Putamen (tissue), 1 donor: ENCODE measurements at regions not wholly inside any gene's neighbourhood (a gene's known extent, or its start where the extent isn't known, plus 50 kb on each side); places are given as distances from the start of the nearest gene placed in this dataset.
"Not testable (repeated sequence)": the region's sequence is repeated elsewhere in the genome, so short reads cannot be mapped to it uniquely, and the experiment has no call there.

Source experiments
- DNase-seq: peaks from one replicate; pipeline ENCODE4 v3.0.0-alpha.2; 2016; ENCODE audit warnings: low spot score

DNA sequence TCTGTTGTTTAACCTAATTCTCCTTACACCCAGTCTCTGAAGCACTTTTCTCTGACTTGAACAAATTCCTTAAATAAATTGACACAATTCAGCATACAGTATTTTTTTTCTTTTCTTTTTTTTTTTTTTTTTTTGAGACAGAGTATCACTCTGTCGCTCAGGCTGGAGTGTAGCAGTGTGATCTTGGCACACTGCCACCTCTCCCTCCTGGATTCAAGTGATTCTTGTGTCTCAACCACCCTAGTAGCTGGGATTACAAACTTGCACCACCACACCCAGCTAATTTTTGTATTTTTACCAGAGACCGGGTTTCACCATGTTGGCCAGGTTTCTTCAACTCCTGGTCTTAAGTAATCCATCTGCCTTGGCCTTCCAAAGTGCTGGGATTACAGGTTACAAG lies 1498.1 kb upstream of the PCDH10 start:
- DNase-seq = no peak

DNA sequence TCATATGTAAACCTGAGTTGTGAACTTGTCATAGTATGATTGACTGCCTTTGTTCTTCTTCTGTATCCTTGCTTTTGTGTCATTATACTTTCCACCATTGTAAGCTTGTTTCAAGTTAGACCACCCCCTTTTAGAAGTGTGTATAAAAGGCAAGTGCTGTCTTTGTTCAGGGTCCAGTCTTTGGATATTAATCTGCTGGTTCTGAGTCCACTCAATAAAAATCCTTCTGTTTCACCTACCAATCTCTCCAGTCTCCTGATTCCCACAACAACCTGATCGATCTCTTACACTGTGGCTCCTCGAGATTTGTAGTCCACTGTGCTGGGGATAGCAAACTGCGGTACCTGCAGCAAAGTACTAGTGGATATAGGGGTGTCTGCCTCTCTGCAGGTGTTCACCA lies 1465.8 kb upstream of the PCDH10 start:
- DNase-seq = not testable (repeated sequence)

DNA sequence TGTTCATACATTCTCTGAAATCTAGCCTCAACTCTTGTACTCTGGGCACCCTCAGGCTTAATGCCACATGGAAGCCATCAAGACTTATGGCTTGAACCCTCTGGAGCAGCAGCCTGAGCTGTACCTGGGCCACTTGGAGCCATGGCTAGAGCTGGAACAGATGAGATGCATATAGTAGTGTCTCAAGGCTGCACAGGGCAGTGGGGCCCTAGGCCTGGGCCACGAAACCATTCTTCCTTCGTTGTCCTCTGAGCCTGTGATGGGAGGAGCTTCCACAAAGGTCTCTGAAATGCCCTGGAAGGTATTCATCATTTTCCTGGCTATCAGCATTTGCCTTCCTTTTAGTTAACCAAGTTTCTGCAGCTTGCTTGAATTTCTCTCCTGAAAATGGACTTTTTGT lies 1427.2 kb upstream of the PCDH10 start:
- DNase-seq = no peak

DNA sequence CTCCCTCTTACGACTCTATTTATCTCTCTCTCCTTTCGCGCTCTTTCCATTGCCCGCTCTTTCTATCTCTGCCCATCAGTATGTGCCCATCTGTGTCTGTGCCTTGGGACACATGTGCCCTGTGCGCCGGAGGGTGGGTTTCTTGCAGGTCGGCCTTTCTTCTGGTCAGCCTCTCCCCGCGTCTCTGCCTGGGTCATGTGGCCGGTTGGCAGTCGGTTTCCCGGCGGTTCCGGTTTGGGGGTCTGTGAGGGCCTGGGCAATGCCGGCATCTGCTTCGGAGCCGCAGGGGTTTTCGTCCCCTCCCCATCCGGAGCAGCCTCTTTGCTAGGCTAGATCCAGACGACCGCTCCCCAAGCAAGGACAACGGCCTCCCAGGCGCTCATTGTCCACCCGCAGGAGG lies 1426.0 kb upstream of the PCDH10 start:
- not testable (repeated sequence) for DNase-seq

DNA sequence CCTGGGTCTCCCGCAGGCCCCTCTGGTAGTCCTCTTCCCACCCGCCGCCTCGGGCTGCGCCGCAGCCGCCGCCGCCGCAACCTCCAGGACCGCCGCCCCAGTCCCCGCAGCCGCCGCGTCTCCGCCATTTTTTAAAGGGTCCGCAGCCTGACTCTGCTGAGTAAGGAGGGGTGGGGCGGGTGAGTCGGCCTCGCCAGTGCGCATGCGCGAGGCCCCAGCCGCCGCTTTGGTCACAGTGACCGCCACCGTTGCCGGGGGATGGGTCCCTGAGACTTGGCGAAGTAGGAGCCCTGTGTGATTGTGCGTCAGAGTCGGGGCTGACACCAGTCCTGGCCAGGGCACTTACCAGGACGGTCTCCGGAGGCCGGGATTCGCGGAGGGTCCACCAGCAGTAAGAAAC lies 1424.2 kb upstream of the PCDH10 start:
- peak; percentile 24 for DNase-seq

DNA sequence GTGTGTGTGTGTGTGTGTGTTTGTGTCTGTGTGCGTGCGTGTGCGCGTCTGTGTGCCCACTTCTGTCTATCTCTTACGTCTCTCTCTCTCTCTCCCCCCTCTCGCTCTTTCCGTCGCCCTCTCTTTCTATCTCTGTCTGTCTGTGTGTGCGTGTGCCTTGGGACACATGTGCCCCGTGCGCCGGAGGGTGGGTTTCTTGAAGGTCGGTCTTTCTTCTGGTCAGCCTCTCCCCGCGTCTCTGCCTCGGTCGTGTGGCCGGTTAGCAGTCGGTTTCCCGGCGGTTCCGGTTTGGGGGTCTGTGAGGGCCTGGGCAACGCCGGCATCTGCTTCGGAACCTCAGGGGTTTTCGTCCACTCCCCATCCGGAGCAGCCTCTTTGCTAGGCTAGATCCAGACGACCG lies 1423.6 kb upstream of the PCDH10 start:
- not testable (repeated sequence) for DNase-seq

DNA sequence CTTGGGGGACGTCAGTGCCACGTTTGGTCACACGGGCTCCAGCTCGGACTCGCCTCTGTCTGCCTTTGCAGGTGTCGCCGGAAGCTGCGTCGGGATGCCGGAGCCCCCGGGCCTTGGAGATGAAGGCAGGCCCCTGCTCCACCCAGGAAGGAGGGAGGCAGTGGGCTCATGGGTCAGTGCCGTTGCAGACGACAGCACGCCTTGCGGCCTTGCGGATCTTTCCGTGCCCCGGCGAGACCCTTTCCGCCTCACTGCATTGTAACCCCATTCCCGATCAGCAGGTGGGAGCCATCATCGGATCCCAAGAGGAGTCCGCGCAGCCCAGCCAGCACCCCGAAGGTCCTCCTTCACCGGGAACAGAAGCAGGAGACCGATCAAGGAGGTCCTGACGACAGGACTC lies 1422.2 kb upstream of the PCDH10 start:
- not testable (repeated sequence) for DNase-seq

DNA sequence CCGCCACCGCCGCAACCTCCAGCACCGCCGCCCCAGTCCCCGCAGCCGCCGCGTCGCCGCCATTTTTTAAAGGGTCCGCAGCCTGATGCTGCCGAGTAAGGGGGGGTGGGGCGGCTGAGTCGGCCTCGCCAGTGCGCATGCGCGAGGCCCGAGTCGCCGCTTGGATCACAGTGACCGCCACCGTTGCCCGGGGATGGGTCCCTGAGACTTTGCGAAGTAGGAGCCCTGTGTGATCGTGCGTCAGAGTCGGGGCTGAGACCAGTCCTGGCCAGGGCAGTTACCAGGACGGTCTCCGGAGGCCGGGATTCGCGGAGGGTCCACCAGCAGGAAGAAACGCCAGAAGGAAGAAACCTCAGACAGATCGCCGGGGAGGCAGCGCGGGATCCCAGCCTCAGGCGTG lies 1421.7 kb upstream of the PCDH10 start:
- not testable (repeated sequence) for DNase-seq

DNA sequence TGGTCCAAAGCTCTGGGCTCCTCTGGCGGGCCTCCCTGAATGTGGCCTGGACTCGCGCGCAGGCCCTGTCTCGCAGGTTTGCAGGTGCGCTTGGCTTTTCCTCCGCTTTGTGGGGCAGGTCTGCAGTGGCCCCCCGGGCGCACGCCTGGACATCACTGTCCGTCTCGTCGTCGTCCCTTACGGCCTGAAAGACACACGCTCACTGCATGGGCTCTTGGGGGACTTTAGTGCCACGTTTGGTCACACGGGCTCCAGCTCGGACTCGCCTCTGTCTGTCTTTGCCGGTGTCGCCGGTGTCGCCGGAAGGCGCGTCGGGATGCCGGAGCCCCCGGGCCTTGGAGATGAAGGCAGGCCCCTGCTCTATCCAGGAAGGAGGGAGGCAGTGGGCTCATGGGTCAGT lies 1419.9 kb upstream of the PCDH10 start:
- DNase-seq = not testable (repeated sequence)

DNA sequence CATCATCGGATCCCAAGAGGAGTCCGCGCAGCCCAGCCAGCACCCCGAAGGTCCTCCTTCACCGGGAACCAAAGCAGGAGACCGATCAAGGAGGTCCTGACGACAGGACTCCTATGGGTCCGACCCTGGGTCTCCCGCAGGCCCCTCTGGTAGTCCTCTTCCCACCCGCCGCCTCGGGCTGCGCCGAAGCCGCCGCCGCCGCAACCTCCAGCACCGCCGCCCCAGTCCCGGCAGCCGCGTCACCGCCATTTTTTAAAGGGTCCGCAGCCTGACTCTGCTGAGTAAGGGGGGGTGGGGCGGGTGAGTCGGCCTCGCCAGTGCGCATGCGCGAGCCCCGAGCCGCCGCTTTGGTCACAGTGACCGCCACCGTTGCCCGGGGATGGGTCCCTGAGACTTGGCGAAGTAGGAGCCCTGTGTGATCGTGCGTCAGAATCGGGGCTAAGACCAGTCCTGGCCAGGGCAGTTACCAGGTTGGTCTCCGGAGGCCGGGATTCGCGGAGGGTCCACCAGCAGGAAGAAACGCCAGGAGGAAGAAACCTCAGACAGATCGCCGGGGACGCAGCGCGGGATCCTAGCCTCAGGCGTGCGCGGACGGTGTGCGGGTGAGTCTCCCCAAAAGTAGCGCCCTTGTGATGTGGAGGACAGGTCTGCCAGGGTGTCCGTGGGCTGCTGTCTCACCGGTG lies 1419.2 kb upstream of the PCDH10 start:
- not testable (repeated sequence) for DNase-seq

DNA sequence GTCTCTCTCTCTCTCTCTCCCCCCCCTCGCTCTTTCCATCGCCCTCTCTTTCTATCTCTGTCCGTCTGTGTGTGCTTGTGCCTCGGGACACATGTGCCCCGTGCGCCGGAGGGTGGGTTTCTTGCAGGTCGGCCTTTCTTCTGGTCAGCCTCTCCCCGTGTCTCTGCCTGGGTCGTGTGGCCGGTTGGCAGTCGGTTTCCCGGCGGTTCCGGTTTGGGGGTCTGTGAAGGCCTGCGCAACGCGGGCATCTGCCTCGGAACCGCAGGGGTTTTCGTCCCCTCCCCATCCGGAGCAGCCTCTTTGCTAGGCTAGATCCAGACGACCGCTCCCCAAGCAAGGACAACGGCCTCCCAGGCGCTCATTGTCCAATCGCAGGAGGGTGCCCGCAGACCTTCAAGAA lies 1418.5 kb upstream of the PCDH10 start:
- not testable (repeated sequence) for DNase-seq

DNA sequence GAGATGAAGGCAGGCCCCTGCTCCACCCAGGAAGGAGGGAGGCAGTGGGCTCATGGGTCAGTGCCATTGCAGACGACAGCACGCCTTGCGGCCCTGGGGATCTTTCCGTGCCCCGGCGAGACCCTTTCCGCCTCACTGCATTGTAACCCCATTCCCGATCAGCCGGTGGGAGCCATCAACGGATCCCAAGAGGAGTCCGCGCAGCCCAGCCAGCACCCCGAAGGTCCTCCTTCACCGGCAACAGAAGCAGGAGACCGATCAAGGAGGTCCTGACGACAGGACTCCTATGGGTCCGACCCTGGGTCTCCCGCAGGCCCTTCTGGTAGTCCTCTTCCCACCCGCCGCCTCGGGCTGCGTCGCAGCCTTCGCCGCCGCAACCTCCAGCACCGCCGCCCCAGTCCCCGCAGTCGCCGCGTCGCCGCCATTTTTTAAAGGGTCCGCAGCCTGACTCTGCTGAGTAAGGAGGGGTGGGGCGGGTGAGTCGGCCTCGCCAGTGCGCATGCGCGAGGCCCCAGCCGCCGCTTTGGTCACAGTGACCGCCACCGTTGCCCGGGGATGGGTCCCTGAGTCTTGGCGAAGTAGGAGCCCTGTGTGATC lies 1417.0 kb upstream of the PCDH10 start:
- not testable (repeated sequence) for DNase-seq

DNA sequence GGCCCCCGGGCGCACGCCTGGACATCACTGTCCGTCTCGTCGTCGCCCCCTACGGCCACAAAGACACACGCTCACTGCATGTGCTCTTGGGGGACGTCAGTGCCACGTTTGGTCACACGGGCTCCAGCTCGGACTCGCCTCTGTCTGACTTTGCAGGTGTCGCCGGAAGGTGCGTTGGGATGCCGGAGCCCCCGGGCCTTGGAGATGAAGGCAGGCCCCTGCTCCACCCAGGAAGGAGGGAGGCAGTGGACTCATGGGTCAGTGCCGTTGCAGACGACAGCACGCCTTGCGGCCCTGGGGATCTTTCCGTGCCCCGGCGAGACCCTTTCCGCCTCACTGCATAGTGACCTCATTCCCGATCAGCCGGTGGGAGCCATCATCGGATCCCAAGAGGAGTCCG lies 1414.8 kb upstream of the PCDH10 start:
- not testable (repeated sequence) for DNase-seq

DNA sequence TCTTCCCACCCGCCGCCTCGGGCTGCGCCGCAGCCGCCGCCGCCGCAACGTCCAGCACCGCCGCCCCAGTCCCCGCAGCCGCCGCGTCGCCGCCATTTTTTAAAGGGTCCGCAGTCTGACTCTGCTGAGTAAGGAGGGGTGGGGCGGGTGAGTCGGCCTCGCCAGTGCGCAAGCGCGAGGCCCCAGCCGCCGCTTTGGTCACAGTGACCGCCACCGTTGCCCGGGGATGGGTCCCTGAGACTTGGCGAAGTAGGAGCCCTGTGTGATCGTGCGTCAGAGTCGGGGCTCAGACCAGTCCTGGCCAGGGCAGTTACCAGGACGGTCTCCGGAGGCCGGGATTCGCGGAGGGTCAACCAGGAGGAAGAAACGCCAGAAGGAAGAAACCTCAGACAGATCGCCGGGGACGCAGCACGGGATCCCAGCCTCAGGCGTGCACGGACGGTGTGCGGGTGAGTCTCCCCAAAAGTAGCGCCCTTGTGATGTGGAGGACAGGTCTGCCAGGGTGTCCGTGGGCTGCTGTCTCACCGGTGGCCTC lies 1414.2 kb upstream of the PCDH10 start:
- not testable (repeated sequence) for DNase-seq

DNA sequence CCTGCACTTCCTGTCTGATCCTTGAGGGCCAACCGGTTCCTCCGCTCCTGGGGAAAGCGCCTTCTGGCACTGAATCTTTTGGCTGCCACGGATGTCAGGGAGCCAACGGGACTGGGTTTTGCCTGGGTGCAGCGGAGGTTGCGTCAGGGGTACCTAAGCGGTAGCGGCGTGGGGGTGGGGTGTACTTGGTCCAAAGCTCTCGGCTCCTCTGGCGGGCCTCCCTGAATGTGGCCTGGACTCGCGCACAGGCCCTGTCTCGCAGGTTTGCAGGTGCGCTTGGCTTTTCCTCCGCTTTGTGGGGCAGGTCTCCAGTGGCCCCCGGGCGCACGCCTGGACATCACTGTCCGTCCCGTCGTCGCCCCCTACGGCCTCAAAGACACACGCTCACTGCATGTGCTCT lies 1410.1 kb upstream of the PCDH10 start:
- DNase-seq = not testable (repeated sequence)

DNA sequence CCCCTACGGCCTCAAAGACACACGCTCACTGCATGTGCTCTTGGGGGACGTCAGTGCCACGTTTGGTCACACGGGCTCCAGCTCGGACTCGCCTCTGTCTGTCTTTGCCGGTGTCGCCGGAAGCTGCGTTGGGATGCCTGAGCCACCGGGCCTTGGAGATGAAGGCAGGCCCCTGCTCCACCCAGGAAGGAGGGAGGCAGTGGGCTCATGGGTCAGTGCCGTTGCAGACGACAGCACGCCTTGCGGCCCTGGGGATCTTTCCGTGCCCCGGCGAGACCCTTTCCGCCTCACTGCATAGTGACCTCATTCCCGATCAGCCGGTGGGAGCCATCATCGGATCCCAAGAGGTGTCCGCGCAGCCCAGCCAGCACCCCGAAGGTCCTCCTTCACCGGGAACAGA lies 1407.3 kb upstream of the PCDH10 start:
- not testable (repeated sequence) for DNase-seq

DNA sequence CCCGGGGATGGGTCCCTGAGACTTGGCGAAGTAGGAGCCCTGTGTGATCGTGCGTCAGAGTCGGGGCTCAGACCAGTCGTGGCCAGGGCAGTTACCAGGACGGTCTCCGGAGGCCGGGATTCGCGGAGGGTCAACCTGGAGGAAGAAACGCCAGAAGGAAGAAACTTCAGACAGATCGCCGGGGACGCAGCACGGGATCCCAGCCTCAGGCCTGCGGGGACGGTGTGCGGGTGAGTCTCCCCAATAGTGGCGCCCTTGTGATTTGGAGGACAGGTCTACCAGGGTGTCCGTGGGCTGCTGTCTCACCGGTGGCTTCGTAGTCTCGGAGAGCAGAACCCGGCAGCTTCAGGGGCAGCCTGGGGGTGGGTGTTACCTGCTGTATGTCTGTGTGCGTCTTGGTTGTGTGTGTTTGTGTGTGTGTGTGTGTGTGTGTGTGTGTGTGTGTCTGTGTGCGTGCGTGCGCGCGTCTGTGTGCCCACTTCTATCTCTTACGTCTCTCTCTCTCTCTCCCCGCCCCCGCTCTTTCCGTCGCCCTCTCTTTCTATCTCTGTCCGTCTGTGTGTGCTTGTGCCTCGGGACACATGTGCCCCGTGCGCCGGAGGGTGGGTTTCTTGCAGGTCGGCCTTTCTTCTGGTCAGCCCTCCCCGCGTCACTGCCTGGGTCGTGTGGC lies 1406.4 kb upstream of the PCDH10 start:
- DNase-seq = not testable (repeated sequence)

DNA sequence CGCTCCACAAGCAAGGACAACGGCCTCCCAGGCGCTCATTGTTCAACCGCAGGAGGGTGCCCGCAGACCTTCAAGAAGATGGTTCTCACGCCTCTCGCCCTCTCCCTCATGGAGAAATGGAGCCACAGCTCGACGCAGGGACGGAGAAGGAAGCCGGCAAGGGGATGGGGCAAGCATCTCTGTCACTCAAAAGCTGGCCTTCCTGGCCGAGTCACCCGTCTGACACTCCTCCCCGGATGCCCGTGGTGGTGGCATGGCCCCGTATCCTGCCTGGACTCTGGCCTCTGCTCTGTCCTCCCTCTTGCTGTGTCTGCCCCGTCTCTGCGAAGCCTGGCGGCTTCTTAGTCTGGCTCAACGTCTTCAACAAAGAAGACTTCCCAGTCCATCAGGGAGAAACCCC lies 1405.7 kb upstream of the PCDH10 start:
- not testable (repeated sequence) for DNase-seq

DNA sequence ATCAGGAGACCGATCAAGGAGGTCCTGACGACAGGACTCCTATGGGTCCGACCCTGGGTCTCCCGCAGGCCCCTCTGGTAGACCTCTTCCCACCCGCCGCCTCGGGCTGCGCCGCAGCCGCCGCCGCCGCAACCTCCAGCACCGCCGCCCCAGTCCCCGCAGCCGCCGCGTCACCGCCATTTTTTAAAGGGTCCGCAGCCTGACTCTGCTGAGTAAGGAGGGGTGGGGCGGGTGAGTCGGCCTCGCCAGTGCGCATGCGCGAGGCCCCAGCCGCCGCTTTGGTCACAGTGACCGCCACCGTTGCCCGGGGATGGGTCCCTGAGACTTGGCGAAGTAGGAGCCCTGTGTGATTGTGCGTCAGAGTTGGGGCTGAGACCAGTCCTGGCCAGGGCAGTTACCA lies 1401.9 kb upstream of the PCDH10 start:
- DNase-seq = not testable (repeated sequence)

DNA sequence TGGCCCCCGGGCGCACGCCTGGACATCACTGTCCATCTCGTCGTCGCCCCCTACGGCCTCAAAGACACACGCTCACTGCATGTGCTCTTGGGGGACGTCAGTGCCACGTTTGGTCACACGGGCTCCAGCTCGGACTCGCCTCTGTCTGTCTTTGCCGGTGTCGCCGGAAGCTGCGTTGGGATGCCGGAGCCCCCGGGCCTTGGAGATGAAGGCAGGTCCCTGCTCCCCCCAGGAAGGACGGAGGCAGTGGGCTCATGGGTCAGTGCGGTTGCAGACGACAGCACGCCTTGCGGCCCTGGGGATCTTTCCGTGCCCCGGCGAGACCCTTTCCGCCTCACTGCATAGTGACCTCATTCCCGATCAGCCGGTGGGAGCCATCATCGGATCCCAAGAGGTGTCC lies 1399.9 kb upstream of the PCDH10 start:
- DNase-seq = not testable (repeated sequence)

DNA sequence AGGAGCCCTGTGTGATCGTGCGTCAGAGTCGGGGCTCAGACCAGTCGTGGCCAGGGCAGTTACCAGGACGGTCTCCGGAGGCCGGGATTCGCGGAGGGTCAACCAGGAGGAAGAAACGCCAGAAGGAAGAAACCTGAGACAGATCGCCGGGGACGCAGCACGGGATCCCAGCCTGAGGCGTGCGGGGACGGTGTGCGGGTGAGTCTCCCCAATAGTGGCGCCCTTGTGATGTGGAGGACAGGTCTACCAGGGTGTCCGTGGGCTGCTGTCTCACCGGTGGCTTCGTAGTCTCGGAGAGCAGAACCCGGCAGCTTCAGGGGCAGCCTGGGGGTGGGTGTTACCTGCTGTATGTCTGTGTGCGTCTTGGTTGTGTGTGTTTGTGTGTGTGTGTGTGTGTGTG lies 1399.1 kb upstream of the PCDH10 start:
- DNase-seq = not testable (repeated sequence)

DNA sequence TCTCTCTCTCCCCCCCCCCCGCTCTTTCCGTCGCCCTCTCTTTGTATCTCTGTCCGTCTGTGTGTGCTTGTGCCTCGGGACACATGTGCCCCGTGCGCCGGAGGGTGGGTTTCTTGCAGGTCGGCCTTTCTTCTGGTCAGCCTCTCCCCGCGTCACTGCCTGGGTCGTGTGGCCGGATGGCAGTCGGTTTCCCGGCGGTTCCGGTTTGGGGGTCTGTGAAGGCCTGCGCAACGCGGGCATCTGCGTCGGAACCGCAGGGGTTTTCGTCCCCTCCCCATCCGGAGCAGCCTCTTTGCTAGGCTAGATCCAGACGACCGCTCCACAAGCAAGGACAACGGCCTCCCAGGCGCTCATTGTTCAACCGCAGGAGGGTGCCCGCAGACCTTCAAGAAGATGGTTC lies 1398.6 kb upstream of the PCDH10 start:
- not testable (repeated sequence) for DNase-seq

DNA sequence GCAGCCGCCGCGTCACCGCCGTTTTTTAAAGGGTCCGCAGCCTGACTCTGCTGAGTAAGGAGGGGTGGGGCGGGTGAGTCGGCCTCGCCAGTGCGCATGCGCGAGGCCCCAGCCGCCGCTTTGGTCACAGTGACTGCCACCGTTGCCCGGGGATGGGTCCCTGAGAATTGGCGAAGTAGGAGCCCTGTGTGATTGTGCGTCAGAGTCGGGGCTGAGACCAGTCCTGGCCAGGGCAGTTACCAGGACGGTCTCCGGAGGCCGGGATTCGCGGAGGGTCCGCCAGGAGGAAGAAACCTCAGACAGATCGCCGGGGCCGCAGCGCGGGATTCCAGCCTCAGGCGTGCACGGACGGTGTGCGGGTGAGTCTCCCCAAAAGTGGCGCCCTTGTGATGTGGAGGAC lies 1386.9 kb upstream of the PCDH10 start:
- not testable (repeated sequence) for DNase-seq
